Neuronal stem cell (in vitro differentiated cells): ENCODE measurements at regions not wholly inside any gene's neighbourhood (a gene's known extent, or its start where the extent isn't known, plus 50 kb on each side); places are given as distances from the start of the nearest gene placed in this dataset.

Experiments
- DNase-seq: peaks from one replicate; pipeline ENCODE4 v3.0.0-alpha.2; 2013; ENCODE audit warnings: low spot score
- H2AFZ ChIP-seq: one replicate; pipeline ENCODE4 v1.6.1; 2013; ENCODE audit warnings: mild to moderate bottlenecking, low read length, inconsistent platforms
- H2AK5ac ChIP-seq: 2 replicates; pipeline ENCODE4 v1.6.1; 2013; ENCODE audit warnings: low read depth, mild to moderate bottlenecking, inconsistent platforms, low read length, moderate library complexity, mixed read lengths
- H2BK120ac ChIP-seq: 2 replicates; pipeline ENCODE4 v1.6.1; 2013; ENCODE audit warnings: low read depth, mild to moderate bottlenecking, inconsistent platforms, low read length, moderate library complexity, mixed read lengths
- H2BK12ac ChIP-seq: one replicate; pipeline ENCODE4 v1.6.1; 2013; ENCODE audit warnings: low read length, inconsistent platforms
- H2BK15ac ChIP-seq: 2 replicates; pipeline ENCODE4 v1.6.1; 2013; ENCODE audit warnings: mild to moderate bottlenecking, low read length, inconsistent platforms, mixed read lengths
- H2BK5ac ChIP-seq: one replicate; pipeline ENCODE4 v1.6.1; 2013; ENCODE audit warnings: inconsistent platforms, mild to moderate bottlenecking, low read length, moderate library complexity
- H3K14ac ChIP-seq: one replicate; pipeline ENCODE4 v1.6.1; 2013; ENCODE audit warnings: low read length, inconsistent platforms
- H3K18ac ChIP-seq: 2 replicates; pipeline ENCODE4 v1.6.1; 2013; ENCODE audit warnings: low read length, inconsistent platforms
- H3K23ac ChIP-seq: 2 replicates; pipeline ENCODE4 v1.6.1; 2013; ENCODE audit warnings: low read depth, mild to moderate bottlenecking, mixed read lengths, low read length, inconsistent platforms; ENCODE audit not compliant: poor library complexity
- H3K27ac ChIP-seq: replicated peaks from 3 replicates; pipeline ENCODE4 v1.5.1; 2013; ENCODE audit warnings: low read length, inconsistent platforms
- H3K27me3 ChIP-seq, 3 experiments: 2 replicates each; pipeline ENCODE4 v1.6.1; 2013; ENCODE audit warnings: low read length in 3 of 3, mild to moderate bottlenecking in 2 of 3, inconsistent platforms in 1 of 3, low read depth in 1 of 3, mixed read lengths in 1 of 3, moderate library complexity in 1 of 3; ENCODE audit not compliant: control insufficient read depth in 3 of 3, insufficient read depth in 3 of 3
- H3K36me3 ChIP-seq, 2 donors: replicated peaks in 1 of 2; 2 replicates each; pipeline ENCODE4 v1.6.1; 2013; ENCODE audit warnings: low read length in 2 of 2; ENCODE audit not compliant: control insufficient read depth in 2 of 2, insufficient read depth in 2 of 2
- H3K4ac ChIP-seq: 2 replicates; pipeline ENCODE4 v1.6.1; 2013; ENCODE audit warnings: inconsistent platforms, mild to moderate bottlenecking, low read length, moderate library complexity
- H3K4me1 ChIP-seq, 2 donors: 1 replicate in 1 of 2; 2 replicates in 1 of 2; pipeline ENCODE4 v1.6.1; 2013; ENCODE audit warnings: low read length in 2 of 2, low read depth in 1 of 2; ENCODE audit not compliant: control insufficient read depth in 2 of 2, insufficient read depth in 1 of 2
- H3K4me2 ChIP-seq: one replicate; pipeline ENCODE4 v1.6.1; 2013; ENCODE audit warnings: mild to moderate bottlenecking, low read length, inconsistent platforms; ENCODE audit not compliant: insufficient read depth, poor library complexity, severe bottlenecking
- H3K4me3 ChIP-seq, 2 donors: 2 replicates each; pipeline ENCODE4 v1.5.1; 2013; ENCODE audit warnings: low read length in 2 of 2, mild to moderate bottlenecking in 2 of 2, inconsistent platforms in 1 of 2, moderate library complexity in 1 of 2
- H3K79me1 ChIP-seq: one replicate; pipeline ENCODE4 v1.6.1; 2013; ENCODE audit warnings: low read depth, mild to moderate bottlenecking, inconsistent platforms, low read length, moderate library complexity
- H3K9ac ChIP-seq: one replicate; pipeline ENCODE4 v1.6.1; 2013; ENCODE audit warnings: mild to moderate bottlenecking, low read depth, low read length, inconsistent platforms; ENCODE audit not compliant: poor library complexity
- H3K9me3 ChIP-seq, 2 donors: replicated peaks in 1 of 2; 2 replicates each; pipeline versions ENCODE3 to v1.6.1; 2013; ENCODE audit warnings: low read length in 2 of 2, mild to moderate bottlenecking in 2 of 2, inconsistent platforms in 1 of 2, low read depth in 1 of 2, mixed read lengths in 1 of 2, moderate library complexity in 1 of 2; ENCODE audit not compliant: control insufficient read depth in 2 of 2, insufficient read depth in 1 of 2
- H4K8ac ChIP-seq: one replicate; pipeline ENCODE4 v1.6.1; 2013; ENCODE audit warnings: low read depth, mild to moderate bottlenecking, inconsistent platforms, low read length, moderate library complexity
- H4K91ac ChIP-seq: one replicate; pipeline ENCODE4 v1.6.1; 2013; ENCODE audit warnings: low read length, low read depth, mild to moderate bottlenecking, inconsistent platforms; ENCODE audit not compliant: poor library complexity
- WGBS, 2 donors: extraction: QIAGEN DNeasy Blood & Tissue Kit; methylation state at CpG; one replicate each; pipeline ENCODE4 v1.1.7; 2013; ENCODE audit warnings: missing lambda C conversion rate in 2 of 2, mixed read lengths in 1 of 2; ENCODE audit not compliant: insufficient read length in 2 of 2, insufficient replicate concordance in 1 of 2; ENCODE audit errors: extremely low coverage in 2 of 2; 5-methylcytosine and 5-hydroxymethylcytosine counted together

GRCh38 chr4:44996276-44996845 lies 270.0 kb upstream of the GNPDA2 start:
- no peak overlapping the region for H3K4me3 ChIP-seq
- H2BK120ac ChIP-seq: no peak overlapping the region
- no CpG with 5 or more reads among the region's 4 CpGs for WGBS, 2 donors
- no peak overlapping the region for H3K18ac ChIP-seq
- no peaks in the 10 kb centered on the region for H3K79me1 ChIP-seq
- H3K27ac ChIP-seq: no peak overlapping the region
- no peaks in the 10 kb centered on the region for H3K9me3 ChIP-seq
- H3K27me3 ChIP-seq: no peaks in the 10 kb centered on the region
- no peaks in the 10 kb centered on the region for H3K4me1 ChIP-seq
- no peak overlapping the region for H3K23ac ChIP-seq
- no peak overlapping the region for H2BK15ac ChIP-seq
- H3K14ac ChIP-seq: no peak overlapping the region
- H3K4me2 ChIP-seq: no peak overlapping the region
- no peak overlapping the region for H4K91ac ChIP-seq
- no peak overlapping the region for H2AFZ ChIP-seq
- DNase-seq: no peak
- H2AK5ac ChIP-seq: no peak overlapping the region
- no peak overlapping the region for H3K4ac ChIP-seq
- no peak overlapping the region for H2BK5ac ChIP-seq
- no peaks in the 10 kb centered on the region for H3K36me3 ChIP-seq
- H2BK12ac ChIP-seq: no peak overlapping the region
- H3K9ac ChIP-seq: no peak overlapping the region
- no peak overlapping the region for H4K8ac ChIP-seq

DNA sequence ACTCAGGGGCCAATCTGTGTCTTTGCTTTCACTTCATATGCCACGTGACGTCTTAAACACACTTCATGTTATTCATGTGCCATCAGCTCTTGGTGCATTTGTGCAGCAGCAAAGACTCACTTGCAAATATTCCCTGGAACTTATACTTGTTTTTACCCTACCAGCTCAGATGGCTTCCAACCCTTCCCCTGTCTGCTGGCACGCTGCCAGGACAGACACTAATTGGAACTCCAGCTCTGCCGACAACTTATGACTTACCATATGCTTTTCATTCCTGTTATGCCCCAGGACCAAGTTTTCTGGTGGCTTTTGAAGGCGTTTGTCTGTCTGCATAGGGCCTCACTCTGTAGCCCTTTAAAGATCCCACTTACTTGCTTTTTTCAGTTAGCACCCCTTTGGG lies 261.7 kb upstream of the GNPDA2 start:
- Histone ChIP-seq H3K4me2 (no peak overlapping the region), H3K23ac (no peak overlapping the region), H3K9me3 (no peaks in the 10 kb centered on the region), H3K9ac (no peak overlapping the region), H3K4me3 (no peak overlapping the region), H2AK5ac (no peak overlapping the region), H2BK15ac (no peak overlapping the region), H3K4ac (no peak overlapping the region), H3K14ac (no peak overlapping the region), H2AFZ (no peak overlapping the region), H3K18ac (no peak overlapping the region), H2BK120ac (no peak overlapping the region), H3K27me3 (no peaks in the 10 kb centered on the region), H4K91ac (no peak overlapping the region), H3K36me3 (no peaks in the 10 kb centered on the region), H4K8ac (no peak overlapping the region), H3K27ac (no peak overlapping the region), H3K79me1 (no peaks in the 10 kb centered on the region), H3K4me1 (no peaks in the 10 kb centered on the region), H2BK5ac (no peak overlapping the region), H2BK12ac (no peak overlapping the region)
- WGBS, 2 donors: no CpG with 5 or more reads among the region's 5 CpGs
- no peak for DNase-seq

- Histone ChIP-seq H3K18ac (no peak overlapping the region), H2BK5ac (no peak overlapping the region), H3K4me1 (no peaks in the 10 kb centered on the region), H3K4ac (no peak overlapping the region), H2BK120ac (no peak overlapping the region), H3K27ac (no peak overlapping the region), H3K9ac (no peak overlapping the region), H3K79me1 (no peaks in the 10 kb centered on the region), H2AFZ (no peak overlapping the region), H4K91ac (no peak overlapping the region), H3K36me3 (no peaks in the 10 kb centered on the region), H3K9me3 (no peaks in the 10 kb centered on the region), H3K4me3 (no peak overlapping the region), H3K14ac (no peak overlapping the region), H3K23ac (no peak overlapping the region), H4K8ac (no peak overlapping the region), H2BK12ac (no peak overlapping the region), H2BK15ac (no peak overlapping the region), H3K4me2 (no peak overlapping the region), H3K27me3 (no peaks in the 10 kb centered on the region), H2AK5ac (no peak overlapping the region)
- DNase-seq: no peak
- no CpG with 5 or more reads among the region's 5 CpGs for WGBS, 2 donors
Measured at GRCh38 chr4:44985938-44986337, 259.6 kb upstream of the GNPDA2 start.

DNA sequence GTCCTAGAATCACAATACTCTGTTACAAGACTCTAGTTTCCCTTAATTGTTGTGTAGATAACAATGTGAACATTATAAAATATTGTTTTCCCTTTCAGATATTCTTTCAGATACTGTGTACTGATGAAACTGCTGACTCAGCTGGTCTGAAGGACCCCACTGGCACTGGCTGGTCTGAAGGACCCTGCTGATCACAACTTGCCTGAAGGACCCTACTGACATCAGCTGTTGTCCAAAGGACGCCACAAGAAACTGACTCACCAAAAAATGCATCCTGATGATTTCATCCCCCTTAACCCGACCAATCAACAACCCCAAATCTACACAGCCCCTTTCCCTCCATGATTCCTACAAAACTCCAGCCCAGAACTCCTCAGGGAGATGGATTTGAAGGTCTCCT lies 258.8 kb upstream of the GNPDA2 start:
- Histone ChIP-seq H4K91ac (no peak overlapping the region), H3K9me3 (no peaks in the 10 kb centered on the region), H2BK120ac (no peak overlapping the region), H3K18ac (peak overlapping the region; percentile 62), H3K27ac (no peak overlapping the region), H3K27me3 (no peaks in the 10 kb centered on the region), H4K8ac (no peak overlapping the region), H3K4ac (no peak overlapping the region), H3K4me1 (no peaks in the 10 kb centered on the region), H3K36me3 (no peaks in the 10 kb centered on the region), H3K23ac (no peak overlapping the region), H3K79me1 (no peaks in the 10 kb centered on the region), H3K14ac (no peak overlapping the region), H2AFZ (no peak overlapping the region), H2BK12ac (no peak overlapping the region), H2BK15ac (no peak overlapping the region), H3K4me3 (no peak overlapping the region), H3K9ac (no peak overlapping the region), H3K4me2 (no peak overlapping the region), H2AK5ac (no peak overlapping the region), H2BK5ac (no peak overlapping the region)
- 100% methylated on average over 1 of the region's 2 CpGs; no CpG with 5 or more reads in 1 of the 2 donors for WGBS, 2 donors
- DNase-seq: no peak
